ENCODE measurements at regions not wholly inside any gene's neighbourhood (a gene's known extent, or its start where the extent isn't known, plus 50 kb on each side); places are given as distances from the start of the nearest gene placed in this dataset.
A peak's percentile ranks its signal among the peaks of the same experiment; 100 is the strongest.

DNA sequence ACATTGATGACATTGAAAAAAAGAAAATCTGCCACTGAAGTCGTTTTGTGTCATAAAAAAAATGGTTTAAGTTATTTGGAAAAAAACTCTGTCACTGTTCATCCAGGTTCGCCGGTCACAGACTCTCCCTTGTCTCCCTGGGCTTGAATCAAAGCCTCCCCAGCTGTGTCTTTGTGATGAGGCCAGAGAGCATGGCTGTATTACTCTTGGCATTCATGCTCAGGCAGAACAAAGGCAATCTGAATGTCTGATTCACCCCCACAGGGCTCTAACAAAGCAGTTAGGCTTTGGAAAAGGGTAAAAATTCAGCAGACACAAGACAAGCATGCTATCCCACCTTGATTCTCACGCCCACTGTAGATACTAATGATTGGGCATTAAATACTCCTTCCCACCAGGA is 304.3 kb upstream of the PLD5 start:
- Histone ChIP-seq H2BK15ac (replicated peaks; ENCODE audit: low read depth) (no peak overlapping the region), H3K9ac (ENCODE audit: low read length) (no peak overlapping the region), H3K18ac (ENCODE audit: low read length) (no peak overlapping the region), H2BK5ac (ENCODE audit: low read length) (no peak overlapping the region), H3K79me2 (ENCODE audit: control insufficient read depth, insufficient read depth, low read length) (no peaks in the 10 kb centered on the region), H3K4me2 (ENCODE audit: low read length) (no peak overlapping the region), H2AK5ac (ENCODE audit: low read length) (no peak overlapping the region), H4K8ac (ENCODE audit: low read depth, low read length) (no peak overlapping the region), H3K79me1 (ENCODE audit: low read length) (no peaks in the 10 kb centered on the region), H3K4ac (ENCODE audit: low read depth, low read length) (no peak overlapping the region), H4K5ac (ENCODE audit: low read length) (no peak overlapping the region), H3K56ac (ENCODE audit: low read length) (no peak overlapping the region), H2BK120ac (ENCODE audit: low read depth, low read length) (no peak overlapping the region), H3K36me3 (ENCODE audit: control insufficient read depth, insufficient read depth, low read length) (no peaks in the 10 kb centered on the region), H3K27ac (ENCODE audit: low read depth, low read length) (no peak overlapping the region), H3K27me3 (ENCODE audit: insufficient read depth, low read length, poor library complexity) (no peaks in the 10 kb centered on the region), H3K23ac (ENCODE audit: low read length) (no peak overlapping the region), H3K4me1 (ENCODE audit: control insufficient read depth, low read depth, low read length) (no peaks in the 10 kb centered on the region), H3K4me3 (ENCODE audit: low read length) (no peak overlapping the region)
- no peak for DNase-seq
- no CpG with 5 or more reads among the region's 4 CpGs for WGBS (ENCODE audit: extremely low coverage, insufficient coverage, low lambda C conversion rate)

DNA sequence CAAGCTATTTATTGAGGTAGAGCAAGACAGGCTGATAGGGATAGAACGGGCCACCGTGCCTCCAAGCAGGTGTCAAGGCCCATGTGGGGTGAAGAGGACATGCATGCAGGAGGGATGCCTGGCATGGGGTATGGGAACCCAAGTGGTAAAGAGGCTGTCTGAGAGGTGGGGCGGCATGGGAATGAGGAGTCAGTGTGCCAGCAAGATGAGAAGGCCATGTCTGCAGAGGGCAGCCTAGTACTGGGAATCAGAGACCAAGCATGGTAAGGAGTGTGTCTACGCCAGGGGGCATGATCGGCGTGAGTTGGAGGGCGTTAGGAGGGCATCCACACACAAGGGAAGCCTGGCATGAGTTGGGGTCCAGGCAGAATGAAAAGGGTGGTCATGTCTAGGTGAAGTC is 303.7 kb upstream of the PLD5 start:
- Histone ChIP-seq H3K56ac (ENCODE audit: low read length) (no peak overlapping the region), H4K5ac (ENCODE audit: low read length) (no peak overlapping the region), H3K27me3 (ENCODE audit: insufficient read depth, low read length, poor library complexity) (no peaks in the 10 kb centered on the region), H3K4me1 (ENCODE audit: control insufficient read depth, low read depth, low read length) (no peaks in the 10 kb centered on the region), H3K18ac (ENCODE audit: low read length) (no peak overlapping the region), H2BK5ac (ENCODE audit: low read length) (no peak overlapping the region), H3K9ac (ENCODE audit: low read length) (no peak overlapping the region), H3K4me2 (ENCODE audit: low read length) (no peak overlapping the region), H3K4ac (ENCODE audit: low read depth, low read length) (no peak overlapping the region), H2BK120ac (ENCODE audit: low read depth, low read length) (no peak overlapping the region), H3K23ac (ENCODE audit: low read length) (no peak overlapping the region), H4K8ac (ENCODE audit: low read depth, low read length) (no peak overlapping the region), H3K79me1 (ENCODE audit: low read length) (no peaks in the 10 kb centered on the region), H3K36me3 (ENCODE audit: control insufficient read depth, insufficient read depth, low read length) (no peaks in the 10 kb centered on the region), H3K27ac (ENCODE audit: low read depth, low read length) (no peak overlapping the region), H3K79me2 (ENCODE audit: control insufficient read depth, insufficient read depth, low read length) (no peaks in the 10 kb centered on the region), H2BK15ac (replicated peaks; ENCODE audit: low read depth) (no peak overlapping the region), H3K4me3 (ENCODE audit: low read length) (no peak overlapping the region), H2AK5ac (ENCODE audit: low read length) (no peak overlapping the region)
- DNase-seq: no peak
- no CpG with 5 or more reads among the region's 7 CpGs for WGBS (ENCODE audit: extremely low coverage, insufficient coverage, low lambda C conversion rate)

DNA sequence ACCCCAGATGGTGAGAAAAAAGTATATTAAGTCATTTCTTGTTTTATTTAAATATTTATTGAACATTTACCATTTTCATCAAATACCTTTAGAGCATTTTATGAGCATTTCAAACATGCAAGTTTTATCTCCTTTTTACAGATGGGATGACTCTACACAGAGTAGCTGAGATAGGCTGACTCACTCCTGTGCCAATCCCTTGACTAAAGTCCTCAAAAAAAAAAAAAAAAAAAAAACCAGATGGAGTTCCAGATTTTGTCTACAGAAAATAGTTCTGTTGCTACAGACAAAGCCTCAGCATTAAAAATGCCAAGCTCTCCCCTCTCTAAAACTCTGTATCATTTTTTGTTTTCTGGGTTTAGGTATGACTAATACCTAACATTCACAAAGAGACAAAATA is 303.0 kb upstream of the PLD5 start:
- H3K56ac ChIP-seq (ENCODE audit: low read length): no peak overlapping the region
- H3K4me1 ChIP-seq (ENCODE audit: control insufficient read depth, low read depth, low read length): no peaks in the 10 kb centered on the region
- no peak overlapping the region for H3K18ac ChIP-seq (ENCODE audit: low read length)
- H4K5ac ChIP-seq (ENCODE audit: low read length): no peak overlapping the region
- H3K4me2 ChIP-seq (ENCODE audit: low read length): no peak overlapping the region
- no peak overlapping the region for H3K23ac ChIP-seq (ENCODE audit: low read length)
- no peak overlapping the region for H2BK120ac ChIP-seq (ENCODE audit: low read depth, low read length)
- H2BK5ac ChIP-seq (ENCODE audit: low read length): no peak overlapping the region
- H2AK5ac ChIP-seq (ENCODE audit: low read length): no peak overlapping the region
- no peaks in the 10 kb centered on the region for H3K79me2 ChIP-seq (ENCODE audit: control insufficient read depth, insufficient read depth, low read length)
- H4K8ac ChIP-seq (ENCODE audit: low read depth, low read length): no peak overlapping the region
- H3K27me3 ChIP-seq (ENCODE audit: insufficient read depth, low read length, poor library complexity): no peaks in the 10 kb centered on the region
- H3K4ac ChIP-seq (ENCODE audit: low read depth, low read length): no peak overlapping the region
- H3K4me3 ChIP-seq (ENCODE audit: low read length): no peak overlapping the region
- H3K36me3 ChIP-seq (ENCODE audit: control insufficient read depth, insufficient read depth, low read length): no peaks in the 10 kb centered on the region
- no peak overlapping the region for H3K27ac ChIP-seq (ENCODE audit: low read depth, low read length)
- no peaks in the 10 kb centered on the region for H3K79me1 ChIP-seq (ENCODE audit: low read length)
- no peak for DNase-seq
- H3K9ac ChIP-seq (ENCODE audit: low read length): no peak overlapping the region
- no peak overlapping the region for H2BK15ac ChIP-seq (replicated peaks; ENCODE audit: low read depth)

DNA sequence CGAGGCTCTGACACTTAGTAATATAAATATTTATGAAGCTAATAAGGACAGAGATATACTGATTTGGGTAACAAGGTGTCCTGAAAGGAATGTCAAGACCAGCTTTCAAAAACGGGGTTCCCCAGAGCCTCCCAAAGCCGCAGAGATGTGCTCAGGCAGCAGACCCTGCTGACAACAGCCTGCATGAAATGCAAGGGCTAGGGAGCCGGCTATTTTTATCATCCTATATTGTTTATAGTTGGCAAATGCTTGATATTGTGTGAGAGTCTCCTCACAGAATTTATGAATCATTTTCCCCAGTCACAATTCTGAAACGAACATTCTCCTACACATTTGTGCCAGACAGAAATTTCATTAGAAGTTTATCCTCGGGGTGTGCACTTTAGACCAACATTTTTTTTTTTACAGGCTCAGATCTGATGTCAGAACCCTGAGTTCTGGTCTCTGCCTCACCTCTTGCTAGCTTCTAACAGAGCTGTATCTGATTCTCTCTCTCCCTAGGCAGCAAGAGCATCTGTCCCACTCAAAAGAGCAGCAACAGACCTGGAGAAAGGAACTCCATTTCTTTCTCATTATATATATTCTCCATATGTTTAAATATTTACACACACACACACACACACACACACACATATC is 302.3 kb upstream of the PLD5 start:
- Histone ChIP-seq H4K5ac (ENCODE audit: low read length) (no peak overlapping the region), H3K9ac (ENCODE audit: low read length) (no peak overlapping the region), H3K36me3 (ENCODE audit: control insufficient read depth, insufficient read depth, low read length) (no peaks in the 10 kb centered on the region), H3K18ac (ENCODE audit: low read length) (no peak overlapping the region), H2BK15ac (replicated peaks; ENCODE audit: low read depth) (no peak overlapping the region), H3K4me3 (ENCODE audit: low read length) (no peak overlapping the region), H3K27me3 (ENCODE audit: insufficient read depth, low read length, poor library complexity) (no peaks in the 10 kb centered on the region), H3K4ac (ENCODE audit: low read depth, low read length) (no peak overlapping the region), H2BK120ac (ENCODE audit: low read depth, low read length) (no peak overlapping the region), H3K27ac (ENCODE audit: low read depth, low read length) (no peak overlapping the region), H3K23ac (ENCODE audit: low read length) (no peak overlapping the region), H4K8ac (ENCODE audit: low read depth, low read length) (no peak overlapping the region), H2AK5ac (ENCODE audit: low read length) (no peak overlapping the region), H3K4me2 (ENCODE audit: low read length) (no peak overlapping the region), H3K79me2 (ENCODE audit: control insufficient read depth, insufficient read depth, low read length) (no peaks in the 10 kb centered on the region), H3K4me1 (ENCODE audit: control insufficient read depth, low read depth, low read length) (no peaks in the 10 kb centered on the region), H3K79me1 (ENCODE audit: low read length) (no peaks in the 10 kb centered on the region), H2BK5ac (ENCODE audit: low read length) (no peak overlapping the region), H3K56ac (ENCODE audit: low read length) (no peak overlapping the region)
- WGBS (ENCODE audit: extremely low coverage, insufficient coverage, low lambda C conversion rate): no CpG with 5 or more reads among the region's 6 CpGs
- no peak for DNase-seq

DNA sequence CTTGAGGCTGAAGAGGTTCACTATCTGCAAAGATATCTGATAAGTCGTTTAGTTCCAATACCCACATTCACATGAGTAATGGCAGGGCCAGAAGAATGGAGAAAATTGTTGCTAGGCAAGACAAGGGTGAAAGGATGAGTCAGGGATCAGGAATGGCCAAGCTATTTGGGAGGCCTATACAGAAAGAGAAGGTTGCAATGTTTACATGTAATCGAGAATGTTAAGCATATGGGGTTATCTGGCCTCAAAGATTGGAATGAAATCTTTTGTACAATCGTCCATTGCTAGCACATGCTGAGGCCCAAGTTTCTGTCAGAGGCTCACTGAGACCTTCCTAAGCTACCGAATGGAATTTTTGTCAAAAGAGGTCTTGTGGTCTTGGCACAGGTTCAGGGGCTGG is 299.9 kb upstream of the PLD5 start:
- no peak overlapping the region for H3K27ac ChIP-seq (ENCODE audit: low read depth, low read length)
- no peak overlapping the region for H2AK5ac ChIP-seq (ENCODE audit: low read length)
- peak; percentile 79 for DNase-seq
- no peak overlapping the region for H3K9ac ChIP-seq (ENCODE audit: low read length)
- no peak overlapping the region for H3K4ac ChIP-seq (ENCODE audit: low read depth, low read length)
- H3K36me3 ChIP-seq (ENCODE audit: control insufficient read depth, insufficient read depth, low read length): no peaks in the 10 kb centered on the region
- H3K4me2 ChIP-seq (ENCODE audit: low read length): no peak overlapping the region
- no peaks in the 10 kb centered on the region for H3K4me1 ChIP-seq (ENCODE audit: control insufficient read depth, low read depth, low read length)
- no peaks in the 10 kb centered on the region for H3K79me1 ChIP-seq (ENCODE audit: low read length)
- no peak overlapping the region for H3K4me3 ChIP-seq (ENCODE audit: low read length)
- H3K23ac ChIP-seq (ENCODE audit: low read length): no peak overlapping the region
- H3K79me2 ChIP-seq (ENCODE audit: control insufficient read depth, insufficient read depth, low read length): no peaks in the 10 kb centered on the region
- H2BK15ac ChIP-seq (replicated peaks; ENCODE audit: low read depth): no peak overlapping the region
- no peak overlapping the region for H2BK120ac ChIP-seq (ENCODE audit: low read depth, low read length)
- H4K8ac ChIP-seq (ENCODE audit: low read depth, low read length): no peak overlapping the region
- no peak overlapping the region for H3K18ac ChIP-seq (ENCODE audit: low read length)
- no CpG with 5 or more reads among the region's 4 CpGs for WGBS (ENCODE audit: extremely low coverage, insufficient coverage, low lambda C conversion rate)
- no peak overlapping the region for H3K56ac ChIP-seq (ENCODE audit: low read length)
- no peak overlapping the region for H4K5ac ChIP-seq (ENCODE audit: low read length)
- no peak overlapping the region for H2BK5ac ChIP-seq (ENCODE audit: low read length)
- no peaks in the 10 kb centered on the region for H3K27me3 ChIP-seq (ENCODE audit: insufficient read depth, low read length, poor library complexity)

DNA sequence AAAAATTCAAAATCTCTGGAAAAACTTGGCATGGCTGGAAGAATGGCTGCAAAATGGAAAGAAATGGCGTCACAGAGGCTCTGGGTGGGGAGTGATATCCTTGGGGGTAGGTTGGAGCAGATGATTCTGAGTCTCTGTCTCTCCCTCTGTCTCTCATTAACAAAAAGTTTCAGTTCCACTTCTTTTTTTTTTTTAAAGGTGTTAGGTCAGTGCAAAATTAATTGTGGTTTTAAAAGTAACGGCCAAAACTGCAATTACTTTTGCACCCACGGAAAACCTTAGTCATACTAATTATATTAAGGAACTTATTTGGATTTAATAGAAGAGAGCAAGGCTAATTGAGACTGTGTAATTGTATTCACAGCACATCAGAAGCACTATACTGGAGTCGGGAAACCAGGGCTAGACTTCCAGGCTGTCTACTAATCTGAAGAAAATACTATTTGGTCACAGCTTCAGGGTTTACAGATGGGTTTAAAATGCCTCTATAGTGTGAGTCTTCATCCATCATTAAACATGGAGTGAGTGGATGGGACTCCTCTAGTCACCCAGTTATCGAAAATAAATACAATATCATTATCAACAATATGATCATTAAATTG is 289.1 kb upstream of the PLD5 start:
- DNase-seq: no peak
- H3K27ac ChIP-seq (ENCODE audit: low read depth, low read length): no peak overlapping the region
- WGBS (ENCODE audit: extremely low coverage, insufficient coverage, low lambda C conversion rate): no CpG with 5 or more reads among the region's 5 CpGs
- H3K4me2 ChIP-seq (ENCODE audit: low read length): no peak overlapping the region
- no peaks in the 10 kb centered on the region for H3K4me1 ChIP-seq (ENCODE audit: control insufficient read depth, low read depth, low read length)
- H3K27me3 ChIP-seq (ENCODE audit: insufficient read depth, low read length, poor library complexity): no peaks in the 10 kb centered on the region
- no peak overlapping the region for H3K4ac ChIP-seq (ENCODE audit: low read depth, low read length)
- no peaks in the 10 kb centered on the region for H3K36me3 ChIP-seq (ENCODE audit: control insufficient read depth, insufficient read depth, low read length)
- H3K56ac ChIP-seq (ENCODE audit: low read length): no peak overlapping the region
- H3K79me1 ChIP-seq (ENCODE audit: low read length): no peaks in the 10 kb centered on the region
- H2BK15ac ChIP-seq (replicated peaks; ENCODE audit: low read depth): no peak overlapping the region
- H3K4me3 ChIP-seq (ENCODE audit: low read length): no peak overlapping the region
- no peak overlapping the region for H2BK120ac ChIP-seq (ENCODE audit: low read depth, low read length)
- no peaks in the 10 kb centered on the region for H3K79me2 ChIP-seq (ENCODE audit: control insufficient read depth, insufficient read depth, low read length)
- H3K23ac ChIP-seq (ENCODE audit: low read length): no peak overlapping the region
- H4K5ac ChIP-seq (ENCODE audit: low read length): no peak overlapping the region
- no peak overlapping the region for H3K9ac ChIP-seq (ENCODE audit: low read length)
- no peak overlapping the region for H2BK5ac ChIP-seq (ENCODE audit: low read length)
- no peak overlapping the region for H3K18ac ChIP-seq (ENCODE audit: low read length)
- H2AK5ac ChIP-seq (ENCODE audit: low read length): no peak overlapping the region
- H4K8ac ChIP-seq (ENCODE audit: low read depth, low read length): no peak overlapping the region

Data from mesendoderm (in vitro differentiated cells).